CD4-positive, alpha-beta T cell treated with Interleukin-15 for 1 hour (primary cell): ENCODE measurements at regions not wholly inside any gene's neighbourhood (a gene's known extent, or its start where the extent isn't known, plus 50 kb on each side); places are given as distances from the start of the nearest gene placed in this dataset.
"Not testable (repeated sequence)": the region's sequence is repeated elsewhere in the genome, so short reads cannot be mapped to it uniquely, and the experiment has no call there.

Experiments used
- DNase-seq: peaks from one replicate; pipeline ENCODE4 v3.0.0-alpha.2; 2020

DNA sequence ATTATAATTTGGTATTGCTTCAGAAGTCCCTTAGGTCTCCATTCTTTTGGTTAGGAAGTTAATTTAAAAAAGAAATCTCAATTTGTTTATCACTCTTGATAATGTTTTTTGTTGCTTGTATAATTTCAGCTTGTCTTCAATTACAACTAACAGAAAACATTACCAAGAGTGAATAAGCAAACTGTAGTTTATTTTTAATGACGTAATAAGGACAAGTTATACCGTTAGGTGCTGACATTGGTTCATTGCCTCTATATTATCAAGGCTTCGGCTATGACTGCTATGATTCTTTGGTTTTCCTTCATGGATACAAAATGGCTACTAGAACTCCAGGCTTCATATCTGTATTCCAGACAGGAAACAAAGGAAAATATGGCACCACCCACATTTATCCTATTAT is 220.6 kb downstream of the PTGER3 start:
- DNase-seq: no peak

DNA sequence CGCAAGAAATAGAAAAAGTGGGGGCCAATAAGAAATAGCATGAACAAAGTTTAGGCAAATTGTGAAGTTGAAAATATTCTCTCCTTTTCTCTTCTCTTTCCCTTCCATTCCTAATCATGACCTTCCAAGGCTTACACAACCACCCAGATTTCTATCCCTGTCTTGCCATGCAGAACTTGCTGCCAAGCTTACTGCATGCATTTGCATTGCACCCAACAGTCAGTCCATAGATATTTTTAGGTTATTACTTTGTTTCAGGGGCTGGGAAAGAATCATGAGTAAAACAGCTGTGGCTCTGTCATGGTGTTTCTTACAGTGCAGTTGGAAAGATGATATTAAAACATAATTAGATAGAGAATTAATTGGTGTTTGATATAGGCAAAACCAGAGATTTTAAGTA is 219.4 kb downstream of the PTGER3 start:
- no peak for DNase-seq

DNA sequence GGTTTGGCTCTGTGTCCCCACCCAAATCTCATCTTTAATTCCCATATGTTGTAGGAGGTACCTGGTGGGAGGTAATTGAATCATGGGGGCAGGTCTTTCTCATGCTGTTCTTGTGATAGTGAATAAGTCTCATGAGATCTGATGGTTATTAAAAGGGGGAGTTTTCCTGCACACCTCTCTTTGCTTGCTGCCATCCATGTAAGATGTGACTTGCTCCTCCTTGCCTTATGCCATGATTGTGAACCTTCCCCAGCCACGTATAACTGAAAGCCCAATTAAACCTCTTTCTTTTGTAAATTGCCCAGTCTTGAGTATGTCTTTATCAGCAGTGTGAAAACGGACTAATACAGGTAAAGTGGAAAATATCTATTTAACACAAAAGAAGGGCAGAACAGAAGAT is 213.3 kb downstream of the PTGER3 start:
- not testable (repeated sequence) for DNase-seq

DNA sequence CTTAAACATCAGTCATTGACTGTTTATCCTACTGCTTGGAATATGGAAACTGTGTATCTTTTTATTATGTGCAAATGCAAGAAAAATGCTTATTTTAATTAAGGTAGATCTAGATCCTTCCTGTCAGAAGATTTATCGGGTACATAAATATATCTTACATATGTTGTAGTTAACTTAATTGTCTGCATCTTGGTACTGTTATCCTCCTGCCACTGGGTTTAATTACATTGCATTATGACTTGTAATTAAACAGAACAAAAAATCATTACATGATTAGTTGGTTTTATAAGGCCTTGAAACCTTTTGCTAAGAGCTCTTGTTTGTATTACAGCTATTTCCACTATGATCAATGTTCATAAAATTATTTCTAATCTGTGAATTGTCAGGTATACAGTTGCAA is 211.2 kb downstream of the PTGER3 start:
- no peak for DNase-seq

DNA sequence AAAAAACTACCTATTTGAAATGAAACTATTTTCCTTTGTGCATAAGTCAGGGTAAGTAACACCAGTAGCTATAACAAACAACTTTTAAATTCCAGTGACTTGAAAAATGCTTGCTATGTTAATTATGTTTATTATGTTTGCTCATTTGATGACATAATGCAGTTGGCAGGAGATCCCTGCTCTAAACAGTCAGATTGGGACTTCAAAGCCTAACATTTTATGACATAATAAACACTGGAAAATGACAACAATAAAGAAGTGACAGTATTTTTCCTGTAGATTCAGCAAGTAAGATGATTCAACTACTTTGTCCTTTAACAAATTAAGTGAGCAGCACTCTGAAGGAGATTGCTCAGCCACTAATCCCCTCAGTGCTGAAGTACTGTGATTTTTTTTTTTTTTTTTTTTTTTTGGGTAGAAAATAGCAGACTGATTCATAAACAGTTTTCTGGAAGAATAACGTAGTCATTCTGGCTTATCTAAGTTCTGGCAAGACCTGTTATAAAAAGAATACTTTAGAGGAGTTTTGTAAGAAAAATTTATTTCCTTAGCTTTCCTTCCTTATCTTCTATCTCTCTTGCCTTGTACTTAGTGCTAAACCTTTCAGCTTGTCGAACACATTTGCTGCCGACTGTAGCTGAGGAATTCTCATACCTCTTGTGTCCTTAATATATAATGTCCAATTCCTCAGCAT is 207.2 kb downstream of the PTGER3 start:
- no peak for DNase-seq

DNA sequence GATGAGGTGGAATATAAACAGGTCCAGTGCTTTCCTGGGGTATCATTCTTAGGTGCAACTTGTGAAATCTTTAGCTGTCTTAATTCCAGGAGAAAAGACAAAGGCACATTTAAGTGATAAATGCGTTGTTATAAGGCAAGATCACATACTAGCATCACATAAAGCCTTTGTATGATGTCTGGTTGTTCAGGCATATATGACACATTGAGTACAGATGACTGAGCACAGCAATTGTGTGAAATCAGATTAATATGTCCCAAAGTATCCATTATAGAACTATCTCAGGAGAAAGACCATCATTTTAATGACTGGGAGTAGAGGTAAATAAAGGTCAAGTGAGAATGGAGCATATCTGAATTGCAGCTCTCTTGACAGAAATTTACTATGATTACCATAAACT is 205.1 kb downstream of the PTGER3 start:
- no peak for DNase-seq

DNA sequence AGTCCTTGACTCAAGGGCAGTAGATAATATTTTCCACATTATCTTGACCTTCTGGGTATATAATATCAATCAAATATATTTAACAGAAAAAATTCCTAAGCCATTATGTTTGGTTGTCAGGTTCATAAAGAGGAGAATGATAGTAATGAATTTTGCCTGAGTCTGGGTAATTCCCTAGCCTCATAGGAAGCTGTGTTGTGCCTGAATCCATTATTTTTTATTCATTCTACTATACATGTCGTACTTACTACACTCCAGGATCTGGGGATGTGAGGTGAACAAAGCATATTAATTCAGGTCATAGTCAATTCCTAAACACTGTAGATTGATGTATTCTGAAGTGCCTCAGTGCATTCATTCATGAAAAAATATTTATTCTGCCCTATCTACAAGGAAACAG is 204.2 kb downstream of the PTGER3 start:
- DNase-seq: no peak

DNA sequence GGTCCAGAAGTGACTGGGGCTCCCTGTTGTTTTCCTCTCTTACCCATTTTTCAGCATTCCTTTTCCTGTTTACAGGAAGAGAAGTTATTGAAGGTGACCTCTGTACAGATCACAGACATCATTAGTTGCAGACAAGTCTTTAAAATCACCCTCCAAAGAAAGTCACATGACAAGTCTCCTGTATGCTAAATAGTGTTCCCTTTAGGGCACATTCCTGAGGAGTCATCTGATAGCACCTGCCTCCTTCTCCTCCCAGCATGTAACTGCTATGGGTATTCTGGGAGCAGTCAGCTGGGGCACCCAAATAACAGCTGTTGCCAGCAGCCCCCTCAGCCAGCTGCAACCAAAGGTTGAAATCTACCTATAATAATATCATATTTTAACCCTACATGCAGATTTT is 200.6 kb downstream of the PTGER3 start:
- no peak for DNase-seq

DNA sequence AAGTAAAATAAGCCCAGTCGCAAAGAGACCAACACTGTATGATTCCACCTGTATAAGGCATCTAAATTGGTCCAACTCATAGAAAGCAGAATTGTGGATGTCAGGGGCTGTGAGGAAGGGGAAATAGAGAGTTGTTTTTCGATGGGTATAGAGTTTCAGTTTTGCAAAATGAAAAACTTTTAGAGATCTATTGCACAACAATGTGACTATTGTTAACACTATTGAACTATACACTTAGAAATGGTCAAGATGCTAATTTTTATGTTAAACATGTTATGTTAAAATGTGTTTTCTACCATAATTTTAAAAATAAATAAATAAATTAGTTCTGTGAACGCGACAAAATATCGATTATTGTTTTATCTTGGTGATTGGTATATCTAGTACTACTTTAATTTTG is 192.4 kb downstream of the PTGER3 start:
- DNase-seq: no peak

DNA sequence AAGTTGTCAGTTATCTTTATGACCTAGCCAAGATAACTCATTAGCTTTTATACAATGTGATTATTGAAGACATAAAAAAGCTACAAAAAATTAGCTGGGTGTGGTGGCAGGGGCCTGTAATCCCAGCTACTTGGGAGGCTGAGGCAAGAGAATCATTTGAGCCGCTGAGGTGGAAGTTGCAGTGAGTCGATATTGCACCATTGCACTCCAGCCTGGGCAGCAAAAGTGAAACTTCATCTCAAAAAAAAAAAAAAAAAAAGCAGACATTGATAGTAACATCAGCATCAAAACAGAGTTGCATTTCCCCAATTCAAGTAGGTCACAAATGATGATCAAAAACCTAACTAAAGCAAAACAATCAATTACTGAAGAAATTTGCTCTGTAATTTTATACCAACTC is 191.4 kb downstream of the PTGER3 start:
- DNase-seq: no peak

DNA sequence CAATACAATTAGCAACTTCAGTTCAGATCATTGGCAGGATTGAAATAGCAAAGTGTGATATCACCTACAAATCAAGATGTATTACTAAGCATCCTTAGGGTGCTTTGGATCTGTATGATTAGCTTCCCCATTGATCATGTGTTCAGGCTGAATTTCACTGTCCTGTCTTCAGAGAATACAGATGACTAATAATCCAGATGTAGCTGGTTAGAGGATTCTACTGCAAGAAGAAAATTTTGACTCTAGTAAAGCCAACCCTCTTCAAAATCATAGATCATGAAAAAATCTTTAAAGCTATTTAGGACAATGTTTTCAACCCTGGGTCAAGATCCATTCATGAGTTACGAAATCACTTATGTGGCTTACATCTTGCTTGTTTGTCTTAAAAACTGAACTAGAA is 184.4 kb downstream of the PTGER3 start:
- no peak for DNase-seq

DNA sequence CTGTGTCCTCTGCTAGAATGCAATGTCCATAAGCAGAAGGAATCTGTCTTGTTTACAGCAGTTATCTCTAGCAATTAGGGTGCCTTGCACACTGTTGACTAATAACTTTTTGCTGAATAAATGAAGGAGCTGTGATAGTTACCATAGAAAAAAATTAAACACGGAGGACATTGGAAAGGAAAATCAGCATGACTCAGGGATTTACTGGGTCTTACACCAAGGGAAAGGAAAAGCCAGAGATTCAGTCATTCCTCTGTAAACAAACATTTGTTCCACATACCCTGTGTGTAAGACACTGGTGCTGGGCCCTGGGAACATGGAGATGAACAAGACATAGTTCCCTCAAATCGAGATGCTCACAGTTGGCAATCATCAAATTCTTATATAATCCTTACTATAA is 183.3 kb downstream of the PTGER3 start:
- DNase-seq: no peak

DNA sequence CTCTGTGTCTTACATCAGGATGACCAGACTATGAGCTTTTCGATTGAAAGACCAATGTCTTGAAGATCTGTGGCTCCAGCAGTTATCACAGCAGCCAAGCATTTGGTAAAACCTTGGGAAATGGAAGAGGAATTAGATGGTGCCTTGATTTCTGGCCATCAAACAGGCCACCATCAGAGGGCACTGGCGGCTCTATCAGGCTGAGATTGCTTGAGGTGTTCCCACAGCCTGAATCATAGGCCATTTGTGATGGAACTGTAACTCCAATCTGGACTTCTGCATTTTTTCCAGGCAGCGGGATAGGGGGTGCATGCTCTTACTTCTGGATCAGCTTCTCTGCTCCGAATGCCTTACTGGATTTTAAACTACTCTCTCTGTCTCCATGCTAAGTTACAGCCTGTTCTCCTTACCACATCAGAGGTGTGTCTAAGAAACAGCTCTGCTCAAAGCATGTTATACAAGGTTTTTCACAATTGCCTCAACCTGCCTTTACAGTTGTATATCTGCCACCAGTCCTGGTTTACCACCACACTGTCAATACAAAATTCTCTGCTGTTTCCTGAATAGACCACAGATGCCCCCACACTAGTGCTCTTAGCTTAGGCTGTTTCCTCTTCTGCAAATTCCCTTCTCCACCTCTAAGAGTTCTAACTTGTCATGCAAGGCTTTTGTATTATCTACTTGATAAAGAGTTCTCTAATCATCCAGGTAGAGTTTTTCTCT is 180.9 kb downstream of the PTGER3 start:
- DNase-seq: no peak

DNA sequence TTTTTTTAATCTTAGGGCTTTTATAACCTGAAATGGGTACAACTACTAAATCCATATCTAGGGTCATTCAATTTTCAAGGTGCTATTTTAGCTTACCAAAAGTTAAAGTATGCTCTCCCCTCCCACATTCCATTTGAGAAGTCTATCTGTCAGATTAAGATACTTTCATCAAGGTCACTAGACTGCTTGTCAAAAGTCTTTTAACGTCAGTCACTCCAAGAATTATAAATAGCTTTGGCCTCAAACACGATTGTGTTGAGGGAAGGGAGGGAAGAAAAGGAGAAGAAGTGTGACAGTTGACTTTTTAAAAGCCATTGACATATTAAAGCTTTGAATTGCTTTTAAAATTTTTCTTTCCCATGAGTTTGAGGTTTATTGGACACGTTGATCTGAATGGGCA is 175.8 kb downstream of the PTGER3 start:
- no peak for DNase-seq

DNA sequence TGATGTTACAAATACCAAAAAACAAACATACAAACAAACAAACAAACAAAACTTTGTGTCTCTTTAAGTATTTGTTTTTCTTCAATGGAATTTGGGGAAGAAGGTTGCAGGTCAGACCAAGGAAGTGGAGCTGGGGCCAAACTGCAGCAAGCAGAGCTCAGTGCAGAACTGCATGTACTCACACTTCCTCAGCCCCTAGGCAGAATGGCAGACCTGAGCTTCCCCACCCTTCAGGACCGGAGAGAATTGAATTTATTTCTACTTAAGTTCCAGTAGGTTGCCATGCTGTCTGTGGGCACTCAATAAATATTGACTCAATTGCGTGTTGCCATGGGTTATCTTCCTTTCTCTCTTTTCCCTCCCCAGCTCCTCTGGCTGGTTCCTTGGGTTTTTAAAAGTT is 173.6 kb downstream of the PTGER3 start:
- DNase-seq: no peak

DNA sequence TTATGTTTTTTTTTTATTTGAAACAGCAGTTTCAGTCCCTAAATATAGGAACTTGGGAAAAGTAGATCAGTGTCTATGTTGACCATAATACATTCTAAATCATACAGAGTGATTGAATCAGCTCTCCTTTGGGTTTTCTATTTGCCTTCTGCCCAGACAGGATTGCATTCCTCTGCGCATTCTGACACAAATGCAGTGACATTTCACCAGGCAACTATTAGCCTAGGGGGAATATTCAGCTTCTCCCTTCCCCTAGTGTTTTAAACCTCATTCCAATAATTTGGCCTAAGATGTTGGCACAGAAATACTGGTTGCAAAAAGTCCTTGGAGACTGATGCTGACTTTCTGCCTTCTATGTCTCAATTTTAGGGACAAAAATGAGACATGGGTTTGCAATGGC is 172.8 kb downstream of the PTGER3 start:
- no peak for DNase-seq

DNA sequence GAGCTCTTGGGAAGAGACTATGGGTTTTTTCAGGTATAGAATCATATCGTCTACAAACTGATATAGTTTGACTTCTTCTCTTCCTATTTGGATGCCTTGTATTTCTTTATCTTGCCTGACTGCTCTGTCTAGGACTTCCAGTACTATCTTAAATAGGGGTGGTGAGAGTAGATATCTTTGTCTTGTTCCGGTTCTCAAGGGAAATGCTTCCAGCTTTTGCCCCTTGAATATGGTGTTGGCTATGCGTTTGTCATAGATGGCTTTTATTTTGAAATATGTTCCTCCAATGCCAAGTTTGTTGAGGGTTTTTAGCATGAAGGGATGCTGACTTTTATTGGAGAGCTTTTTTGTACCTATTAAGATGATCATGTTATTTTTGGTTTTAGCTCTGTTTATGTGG is 170.3 kb downstream of the PTGER3 start:
- no peak for DNase-seq

DNA sequence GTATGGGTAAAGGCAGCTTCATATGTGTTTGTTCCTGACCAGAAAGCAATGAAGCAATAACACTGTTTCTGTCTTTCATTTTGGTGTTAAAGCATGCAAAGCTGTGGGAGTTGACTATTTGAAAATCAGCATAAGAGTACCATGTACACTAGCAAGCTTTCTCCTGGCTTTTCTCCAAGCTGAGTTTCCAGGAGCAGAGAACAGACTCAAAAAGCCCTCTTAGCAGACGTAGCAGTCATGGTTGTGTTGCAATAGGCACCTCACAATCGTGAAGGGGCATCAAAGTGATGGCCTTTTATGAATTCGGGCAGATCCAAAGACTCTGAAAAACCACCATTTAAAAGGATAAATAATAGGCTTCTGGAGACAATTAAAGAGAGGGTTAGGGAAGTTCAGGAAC is 159.7 kb downstream of the PTGER3 start:
- no peak for DNase-seq

DNA sequence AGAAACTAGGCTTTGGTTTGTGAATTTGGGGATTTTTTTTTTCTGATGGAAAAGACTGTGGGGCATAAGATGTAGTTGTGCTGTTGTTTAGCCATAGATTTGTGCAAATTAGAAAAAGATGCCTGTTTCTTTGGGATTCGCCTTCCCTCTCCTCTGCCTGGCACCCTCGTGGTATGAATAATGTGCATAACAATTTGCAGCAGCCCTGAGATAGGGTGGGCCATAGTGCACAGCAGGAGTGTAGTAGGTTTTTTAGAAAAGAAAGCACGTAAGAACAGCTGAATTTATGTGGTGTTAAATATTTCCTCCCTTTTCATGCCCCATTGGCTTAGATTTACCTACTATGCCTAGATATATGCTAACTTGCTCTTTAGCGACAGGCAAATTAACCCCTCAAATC is 158.9 kb downstream of the PTGER3 start:
- no peak for DNase-seq

DNA sequence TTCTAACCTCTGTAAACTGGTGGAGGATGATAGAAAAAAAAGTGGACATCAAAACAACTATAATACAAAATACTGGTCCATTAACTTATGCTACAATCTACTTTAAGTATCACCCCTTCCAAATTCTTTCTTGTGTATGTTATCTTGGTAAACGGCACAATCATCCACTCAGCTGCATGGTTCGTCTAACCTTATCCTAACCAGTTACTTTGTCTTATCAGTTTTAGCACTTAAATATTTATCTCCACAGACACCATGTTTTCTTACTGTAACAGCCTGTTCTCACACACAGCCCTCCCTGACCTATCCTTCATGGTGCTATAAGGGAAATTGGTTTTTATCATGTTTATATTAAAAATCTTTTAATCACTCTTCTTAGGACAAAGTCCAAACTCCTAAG is 157.2 kb downstream of the PTGER3 start:
- DNase-seq: no peak

DNA sequence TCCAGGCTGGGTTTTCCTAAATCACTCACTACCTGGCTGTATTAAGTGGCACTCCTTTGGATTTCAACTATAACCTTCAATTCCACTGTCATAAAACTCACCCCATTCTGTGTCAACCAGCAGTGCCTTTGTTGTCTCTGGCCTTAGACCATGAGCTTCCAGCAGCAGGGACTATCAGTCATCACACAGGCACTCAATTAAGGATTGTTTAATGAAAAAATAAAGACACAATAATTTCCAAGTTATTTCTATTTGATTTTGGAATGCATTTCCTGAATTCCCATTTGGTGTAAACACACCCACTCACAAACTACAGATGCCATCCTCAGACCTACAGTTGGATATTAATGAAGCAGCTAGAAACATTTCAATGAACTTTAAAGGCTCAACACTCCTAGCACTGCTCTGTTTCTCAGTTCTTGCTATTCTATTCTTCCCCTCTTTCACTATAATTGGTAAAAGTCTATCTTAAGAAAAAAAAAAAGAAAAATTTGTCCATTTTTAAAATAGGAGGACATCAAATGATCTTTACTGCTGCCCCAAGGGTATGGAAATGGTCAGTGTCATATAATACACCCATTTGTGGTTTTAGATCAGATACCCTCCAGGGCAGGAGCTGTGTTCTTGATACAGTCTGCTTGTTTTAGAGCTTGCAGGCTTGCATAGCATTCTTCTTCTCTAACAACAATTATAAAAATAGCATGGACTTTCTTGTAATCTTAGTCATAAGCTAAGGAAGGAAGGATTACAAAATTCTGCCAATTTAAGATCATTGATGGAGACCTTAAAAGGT is 156.4 kb downstream of the PTGER3 start:
- no peak for DNase-seq

DNA sequence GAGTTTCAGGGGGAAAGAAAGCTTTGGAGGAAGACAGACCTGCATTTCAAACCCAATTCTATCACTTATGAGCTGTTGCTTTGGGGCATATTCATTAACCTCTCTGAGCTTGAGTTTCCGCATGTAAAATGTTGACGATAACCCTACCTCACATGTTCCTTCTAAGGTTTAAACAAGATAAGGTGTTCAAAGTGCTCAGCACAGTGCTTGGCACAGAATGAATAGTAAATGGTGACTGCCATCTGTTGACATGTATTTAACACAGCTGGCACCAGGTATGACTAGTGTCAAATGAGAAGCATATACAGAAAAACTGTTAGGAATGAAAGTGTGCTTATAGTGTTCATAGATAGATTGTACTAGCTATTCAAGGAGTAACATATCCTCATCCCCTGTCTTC is 155.5 kb downstream of the PTGER3 start:
- DNase-seq: no peak

DNA sequence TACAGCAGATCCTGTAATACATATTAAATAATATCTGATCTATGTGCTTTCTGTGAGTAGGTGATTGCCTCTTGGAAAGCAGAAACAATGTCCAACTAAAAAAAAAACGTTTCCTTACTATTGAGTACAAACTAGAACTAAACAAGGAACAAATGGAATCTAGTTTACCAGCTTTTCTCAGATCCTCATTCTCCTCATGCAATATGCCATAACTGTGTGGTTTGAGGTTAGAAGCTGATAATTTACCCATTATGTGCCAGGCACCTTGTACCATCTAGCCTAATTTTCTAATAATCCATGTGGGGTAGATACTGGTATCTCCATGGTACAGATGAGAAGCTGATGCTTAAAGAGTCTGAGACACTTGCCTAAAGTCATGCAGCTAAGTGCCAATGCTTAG is 154.7 kb downstream of the PTGER3 start:
- no peak for DNase-seq

DNA sequence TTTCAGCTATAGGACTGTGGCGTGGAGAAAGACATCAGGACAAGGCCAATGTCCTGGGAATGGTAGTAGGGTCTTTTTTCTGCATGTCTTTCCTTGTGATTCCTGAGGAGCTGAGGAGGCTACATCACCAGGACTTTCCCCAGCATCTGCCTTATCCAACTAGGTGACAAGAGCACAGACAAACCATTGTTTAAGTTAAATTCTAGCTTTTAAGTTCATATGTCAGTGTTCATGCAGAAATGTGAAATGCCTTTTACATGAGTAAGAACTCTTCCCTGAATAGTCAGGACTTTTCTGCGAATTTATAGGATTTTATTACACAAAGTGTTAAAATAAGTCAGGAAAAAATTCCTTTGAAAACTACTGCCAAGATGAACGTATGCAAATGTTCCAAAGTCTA is 154.2 kb downstream of the PTGER3 start:
- no peak for DNase-seq
